HEK293 (cell line): ENCODE measurements at regions not wholly inside any gene's neighbourhood (a gene's known extent, or its start where the extent isn't known, plus 50 kb on each side); places are given as distances from the start of the nearest gene placed in this dataset.

Experiments used
- CTCF ChIA-PET: fragments of 350-600 bp; formaldehyde crosslinking; extraction: SDS; loops from one replicate; lab custom pipeline; 2021; ENCODE audit warnings: antibody characterized with exemption; lab: Yijun Ruan, JAX
- POLR2A ChIA-PET: fragments of 300-600 bp; formaldehyde crosslinking; extraction: SDS; loops from one replicate; lab custom pipeline; 2020; ENCODE audit warnings: antibody characterized with exemption, inconsistent platforms; lab: Yijun Ruan, JAX
- H3K27ac ChIP-seq: fragments of 200-500 bp; sonication (Bioruptor generic); 2 replicates; pipeline ENCODE4 v1.5.1; 2014; ENCODE audit warnings: low read depth, low read length, control low read depth, inconsistent platforms; ENCODE audit errors: extremely low read depth
- H3K36me3 ChIP-seq, 2 experiments: fragments of 200-500 bp in 1 of 2; sonication (Bioruptor generic) in 1 of 2; 1 replicate in 1 of 2; 2 replicates in 1 of 2; pipeline ENCODE4 v1.5.1; 2014 to 2017; ENCODE audit warnings: inconsistent platforms in 2 of 2, low read length in 2 of 2; ENCODE audit not compliant: control insufficient read depth in 2 of 2, insufficient read depth in 1 of 2
- H3K4me1 ChIP-seq: fragments of 200-500 bp; sonication (Bioruptor generic); 2 replicates; pipeline ENCODE4 v1.5.1; 2014; ENCODE audit warnings: mild to moderate bottlenecking, low read length, inconsistent platforms; ENCODE audit not compliant: control insufficient read depth, insufficient read depth
- H3K4me3 ChIP-seq: 2 replicates; pipeline ENCODE4 v1.5.1; 2011; ENCODE audit warnings: low read depth, mild to moderate bottlenecking, control low read depth, low read length, moderate library complexity
- H3K9me3 ChIP-seq: fragments of 200-500 bp; sonication (Bioruptor generic); 2 replicates; pipeline ENCODE4 v1.5.1; 2014; ENCODE audit warnings: low read depth, low read length, inconsistent platforms; ENCODE audit not compliant: control insufficient read depth, insufficient read depth
- KLF10 ChIP-seq: fragments of 450-650 bp; IDR thresholded peaks from 2 replicates; pipeline ENCODE4 v1.5.1; 2018; ENCODE audit warnings: missing biosample characterization, mild to moderate bottlenecking, missing genetic modification characterization
- MZF1 ChIP-seq: fragments of 450-650 bp; formaldehyde crosslinking; IDR thresholded peaks from 2 replicates; pipeline ENCODE4 v1.5.1; 2017; ENCODE audit warnings: missing biosample characterization, missing genetic modification characterization, borderline replicate concordance
- REPIN1 ChIP-seq: fragments of 450-650 bp; formaldehyde crosslinking; IDR thresholded peaks from 2 replicates; pipeline ENCODE4 v1.5.1; 2017; ENCODE audit warnings: missing biosample characterization, missing genetic modification characterization, low read depth
- YY1 ChIP-seq: fragments of 450-650 bp; formaldehyde crosslinking; IDR thresholded peaks from 2 replicates; pipeline ENCODE4 v1.5.1; 2018; ENCODE audit warnings: missing biosample characterization, missing genetic modification characterization
- ZFP69B ChIP-seq: fragments of 450-650 bp; formaldehyde crosslinking; IDR thresholded peaks from 2 replicates; pipeline ENCODE4 v1.5.1; 2016; ENCODE audit warnings: missing biosample characterization, missing genetic modification characterization
- ZNF24 ChIP-seq: fragments of 450-650 bp; formaldehyde crosslinking; IDR thresholded peaks from 2 replicates; pipeline ENCODE4 v1.5.1; 2016; ENCODE audit warnings: missing biosample characterization, missing genetic modification characterization
- ZNF274 ChIP-seq, 2 experiments: fragments of 200-500 bp in 1 of 2; fragments of 450-650 bp in 1 of 2; sonication (Bioruptor generic) in 1 of 2; formaldehyde crosslinking in 1 of 2; IDR thresholded peaks; 2 replicates each; pipeline versions ENCODE4 v1.5.1 to v1.6.1; 2014 to 2016; ENCODE audit warnings: borderline replicate concordance in 1 of 2, inconsistent platforms in 1 of 2, low read length in 1 of 2, missing biosample characterization in 1 of 2, missing genetic modification characterization in 1 of 2
- ZNF426 ChIP-seq: fragments of 450-650 bp; formaldehyde crosslinking; IDR thresholded peaks from 2 replicates; pipeline ENCODE4 v1.5.1; 2017; ENCODE audit warnings: missing biosample characterization, missing genetic modification characterization, mild to moderate bottlenecking, inconsistent platforms, moderate library complexity
- ZNF544 ChIP-seq: fragments of 450-650 bp; formaldehyde crosslinking; IDR thresholded peaks from 2 replicates; pipeline ENCODE4 v1.5.0; 2017; ENCODE audit warnings: missing biosample characterization, missing genetic modification characterization
- ZNF660 ChIP-seq: fragments of 450-650 bp; IDR thresholded peaks from 2 replicates; pipeline ENCODE4 v1.5.1; 2018; ENCODE audit warnings: missing biosample characterization, mild to moderate bottlenecking, missing genetic modification characterization
- ZNF777 ChIP-seq: fragments of 450-650 bp; formaldehyde crosslinking; IDR thresholded peaks from 2 replicates; pipeline ENCODE4 v1.5.1; 2017; ENCODE audit warnings: missing biosample characterization, missing genetic modification characterization, borderline replicate concordance
- TF ChIP-seq, protein P1 (sequence below): fragments of 450-650 bp; formaldehyde crosslinking; conservative IDR thresholded peaks from 2 replicates; pipeline ENCODE4 v1.5.1; 2016; ENCODE audit warnings: low read depth, missing biosample characterization, missing genetic modification characterization
- TF ChIP-seq, protein P2 (sequence below): fragments of 450-650 bp; formaldehyde crosslinking; IDR thresholded peaks from 2 replicates; pipeline ENCODE4 v1.5.1; 2016; ENCODE audit warnings: missing biosample characterization, missing genetic modification characterization, borderline replicate concordance
- TF ChIP-seq, protein P3 (sequence below): fragments of 450-650 bp; formaldehyde crosslinking; IDR thresholded peaks from 2 replicates; pipeline ENCODE4 v1.5.1; 2016; ENCODE audit warnings: missing biosample characterization, missing genetic modification characterization
- TF ChIP-seq, protein P4 (sequence below): fragments of 450-650 bp; formaldehyde crosslinking; IDR thresholded peaks from 2 replicates; pipeline ENCODE4 v1.5.1; 2016; ENCODE audit warnings: missing biosample characterization, missing genetic modification characterization
- TF ChIP-seq, protein P5 (sequence below): fragments of 450-650 bp; formaldehyde crosslinking; IDR thresholded peaks from 2 replicates; pipeline ENCODE4 v1.5.1; 2016; ENCODE audit warnings: missing biosample characterization, missing genetic modification characterization, low read depth
- TF ChIP-seq, protein P6 (sequence below): fragments of 450-650 bp; formaldehyde crosslinking; IDR thresholded peaks from 2 replicates; pipeline ENCODE4 v1.5.1; 2017; ENCODE audit warnings: missing biosample characterization, missing genetic modification characterization
- TF ChIP-seq, protein P7 (sequence below): fragments of 450-650 bp; formaldehyde crosslinking; IDR thresholded peaks from 2 replicates; pipeline ENCODE4 v1.5.1; 2016; ENCODE audit warnings: missing biosample characterization, missing genetic modification characterization

DNA sequence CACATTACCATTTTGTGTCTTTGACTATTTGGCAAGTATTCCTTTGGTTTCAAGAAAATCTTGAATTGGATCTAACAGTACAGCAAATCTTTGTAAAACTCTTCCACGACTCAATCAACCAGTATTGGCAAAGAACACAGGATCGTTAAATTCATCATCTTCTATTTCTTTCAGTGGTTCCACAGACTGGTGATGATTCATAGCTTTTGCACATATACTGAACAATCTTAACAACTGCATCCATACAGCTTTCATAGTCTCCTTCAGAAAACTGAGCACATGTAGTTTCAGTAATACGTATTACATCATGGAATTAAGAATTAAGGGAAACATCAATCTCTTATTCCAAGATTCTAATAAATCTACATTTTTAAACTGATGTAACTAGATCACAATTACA lies 91.6 kb upstream of the LIPC start (continued):
- TF ChIP-seq, protein P1, sequence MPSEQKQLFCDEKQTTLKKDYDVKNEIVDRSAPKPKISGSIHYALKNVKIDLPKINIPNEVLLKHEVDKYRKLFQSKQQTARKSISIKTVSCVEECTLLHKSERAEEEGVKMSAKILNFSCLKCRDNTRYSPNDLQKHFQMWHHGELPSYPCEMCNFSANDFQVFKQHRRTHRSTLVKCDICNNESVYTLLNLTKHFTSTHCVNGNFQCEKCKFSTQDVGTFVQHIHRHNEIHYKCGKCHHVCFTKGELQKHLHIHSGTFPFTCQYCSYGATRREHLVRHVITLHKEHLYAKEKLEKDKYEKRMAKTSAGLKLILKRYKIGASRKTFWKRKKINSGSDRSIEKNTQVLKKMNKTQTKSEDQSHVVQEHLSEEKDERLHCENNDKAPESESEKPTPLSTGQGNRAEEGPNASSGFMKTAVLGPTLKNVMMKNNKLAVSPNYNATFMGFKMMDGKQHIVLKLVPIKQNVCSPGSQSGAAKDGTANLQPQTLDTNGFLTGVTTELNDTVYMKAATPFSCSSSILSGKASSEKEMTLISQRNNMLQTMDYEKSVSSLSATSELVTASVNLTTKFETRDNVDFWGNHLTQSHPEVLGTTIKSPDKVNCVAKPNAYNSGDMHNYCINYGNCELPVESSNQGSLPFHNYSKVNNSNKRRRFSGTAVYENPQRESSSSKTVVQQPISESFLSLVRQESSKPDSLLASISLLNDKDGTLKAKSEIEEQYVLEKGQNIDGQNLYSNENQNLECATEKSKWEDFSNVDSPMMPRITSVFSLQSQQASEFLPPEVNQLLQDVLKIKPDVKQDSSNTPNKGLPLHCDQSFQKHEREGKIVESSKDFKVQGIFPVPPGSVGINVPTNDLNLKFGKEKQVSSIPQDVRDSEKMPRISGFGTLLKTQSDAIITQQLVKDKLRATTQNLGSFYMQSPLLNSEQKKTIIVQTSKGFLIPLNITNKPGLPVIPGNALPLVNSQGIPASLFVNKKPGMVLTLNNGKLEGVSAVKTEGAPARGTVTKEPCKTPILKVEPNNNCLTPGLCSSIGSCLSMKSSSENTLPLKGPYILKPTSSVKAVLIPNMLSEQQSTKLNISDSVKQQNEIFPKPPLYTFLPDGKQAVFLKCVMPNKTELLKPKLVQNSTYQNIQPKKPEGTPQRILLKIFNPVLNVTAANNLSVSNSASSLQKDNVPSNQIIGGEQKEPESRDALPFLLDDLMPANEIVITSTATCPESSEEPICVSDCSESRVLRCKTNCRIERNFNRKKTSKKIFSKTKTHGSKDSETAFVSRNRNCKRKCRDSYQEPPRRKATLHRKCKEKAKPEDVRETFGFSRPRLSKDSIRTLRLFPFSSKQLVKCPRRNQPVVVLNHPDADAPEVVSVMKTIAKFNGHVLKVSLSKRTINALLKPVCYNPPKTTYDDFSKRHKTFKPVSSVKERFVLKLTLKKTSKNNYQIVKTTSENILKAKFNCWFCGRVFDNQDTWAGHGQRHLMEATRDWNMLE (tag by site-specific recombination), result no peak

DNA sequence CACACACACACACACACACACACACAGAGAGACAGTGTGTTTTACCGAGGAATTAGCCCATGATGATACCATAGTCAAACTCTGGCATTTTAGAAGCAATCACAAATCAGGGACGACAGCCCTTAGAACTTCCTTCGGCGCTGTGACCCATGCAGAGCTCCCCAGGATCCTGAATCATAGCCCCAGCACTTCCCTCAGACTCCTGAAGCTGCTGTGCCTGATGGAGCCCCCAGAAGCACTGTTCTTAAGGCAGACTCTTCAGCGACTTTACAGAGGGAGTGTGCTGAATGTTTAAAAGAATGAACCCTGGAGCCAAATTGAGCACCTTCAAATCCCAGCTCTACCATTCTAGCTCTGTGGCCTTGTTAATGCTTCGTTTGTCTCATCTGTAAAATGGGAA lies 89.3 kb upstream of the LIPC start:
- Histone ChIP-seq H3K36me3 (no peaks in the 10 kb centered on the region), H3K27ac (no peak overlapping the region), H3K9me3 (no peaks in the 10 kb centered on the region), H3K4me3 (no peak overlapping the region), H3K4me1 (no peaks in the 10 kb centered on the region)
- ChIA-PET POLR2A (no interaction called here), CTCF (interaction anchor here (0.6 kb wide), 1 partner anchor 9 kb away, joined by 3 read pairs; no protein-coding TSS in a partner anchor)
- TF ChIP-seq, protein P2, sequence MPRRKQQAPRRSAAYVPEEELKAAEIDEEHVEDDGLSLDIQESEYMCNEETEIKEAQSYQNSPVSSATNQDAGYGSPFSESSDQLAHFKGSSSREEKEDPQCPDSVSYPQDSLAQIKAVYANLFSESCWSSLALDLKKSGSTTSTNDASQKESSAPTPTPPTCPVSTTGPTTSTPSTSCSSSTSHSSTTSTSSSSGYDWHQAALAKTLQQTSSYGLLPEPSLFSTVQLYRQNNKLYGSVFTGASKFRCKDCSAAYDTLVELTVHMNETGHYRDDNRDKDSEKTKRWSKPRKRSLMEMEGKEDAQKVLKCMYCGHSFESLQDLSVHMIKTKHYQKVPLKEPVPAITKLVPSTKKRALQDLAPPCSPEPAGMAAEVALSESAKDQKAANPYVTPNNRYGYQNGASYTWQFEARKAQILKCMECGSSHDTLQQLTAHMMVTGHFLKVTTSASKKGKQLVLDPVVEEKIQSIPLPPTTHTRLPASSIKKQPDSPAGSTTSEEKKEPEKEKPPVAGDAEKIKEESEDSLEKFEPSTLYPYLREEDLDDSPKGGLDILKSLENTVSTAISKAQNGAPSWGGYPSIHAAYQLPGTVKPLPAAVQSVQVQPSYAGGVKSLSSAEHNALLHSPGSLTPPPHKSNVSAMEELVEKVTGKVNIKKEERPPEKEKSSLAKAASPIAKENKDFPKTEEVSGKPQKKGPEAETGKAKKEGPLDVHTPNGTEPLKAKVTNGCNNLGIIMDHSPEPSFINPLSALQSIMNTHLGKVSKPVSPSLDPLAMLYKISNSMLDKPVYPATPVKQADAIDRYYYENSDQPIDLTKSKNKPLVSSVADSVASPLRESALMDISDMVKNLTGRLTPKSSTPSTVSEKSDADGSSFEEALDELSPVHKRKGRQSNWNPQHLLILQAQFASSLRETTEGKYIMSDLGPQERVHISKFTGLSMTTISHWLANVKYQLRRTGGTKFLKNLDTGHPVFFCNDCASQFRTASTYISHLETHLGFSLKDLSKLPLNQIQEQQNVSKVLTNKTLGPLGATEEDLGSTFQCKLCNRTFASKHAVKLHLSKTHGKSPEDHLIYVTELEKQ (tag by site-specific recombination), result no peak
- TF ChIP-seq, protein P3, sequence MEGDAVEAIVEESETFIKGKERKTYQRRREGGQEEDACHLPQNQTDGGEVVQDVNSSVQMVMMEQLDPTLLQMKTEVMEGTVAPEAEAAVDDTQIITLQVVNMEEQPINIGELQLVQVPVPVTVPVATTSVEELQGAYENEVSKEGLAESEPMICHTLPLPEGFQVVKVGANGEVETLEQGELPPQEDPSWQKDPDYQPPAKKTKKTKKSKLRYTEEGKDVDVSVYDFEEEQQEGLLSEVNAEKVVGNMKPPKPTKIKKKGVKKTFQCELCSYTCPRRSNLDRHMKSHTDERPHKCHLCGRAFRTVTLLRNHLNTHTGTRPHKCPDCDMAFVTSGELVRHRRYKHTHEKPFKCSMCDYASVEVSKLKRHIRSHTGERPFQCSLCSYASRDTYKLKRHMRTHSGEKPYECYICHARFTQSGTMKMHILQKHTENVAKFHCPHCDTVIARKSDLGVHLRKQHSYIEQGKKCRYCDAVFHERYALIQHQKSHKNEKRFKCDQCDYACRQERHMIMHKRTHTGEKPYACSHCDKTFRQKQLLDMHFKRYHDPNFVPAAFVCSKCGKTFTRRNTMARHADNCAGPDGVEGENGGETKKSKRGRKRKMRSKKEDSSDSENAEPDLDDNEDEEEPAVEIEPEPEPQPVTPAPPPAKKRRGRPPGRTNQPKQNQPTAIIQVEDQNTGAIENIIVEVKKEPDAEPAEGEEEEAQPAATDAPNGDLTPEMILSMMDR, result no peak
- TF ChIP-seq, protein P4, sequence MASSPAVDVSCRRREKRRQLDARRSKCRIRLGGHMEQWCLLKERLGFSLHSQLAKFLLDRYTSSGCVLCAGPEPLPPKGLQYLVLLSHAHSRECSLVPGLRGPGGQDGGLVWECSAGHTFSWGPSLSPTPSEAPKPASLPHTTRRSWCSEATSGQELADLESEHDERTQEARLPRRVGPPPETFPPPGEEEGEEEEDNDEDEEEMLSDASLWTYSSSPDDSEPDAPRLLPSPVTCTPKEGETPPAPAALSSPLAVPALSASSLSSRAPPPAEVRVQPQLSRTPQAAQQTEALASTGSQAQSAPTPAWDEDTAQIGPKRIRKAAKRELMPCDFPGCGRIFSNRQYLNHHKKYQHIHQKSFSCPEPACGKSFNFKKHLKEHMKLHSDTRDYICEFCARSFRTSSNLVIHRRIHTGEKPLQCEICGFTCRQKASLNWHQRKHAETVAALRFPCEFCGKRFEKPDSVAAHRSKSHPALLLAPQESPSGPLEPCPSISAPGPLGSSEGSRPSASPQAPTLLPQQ, result no peak
- TF ChIP-seq ZNF777 (no peak), ZNF660 (tag by site-specific recombination) (no peak), MZF1 (no peak), ZNF426 (tag by site-specific recombination) (no peak), ZNF544 (tag by site-specific recombination) (no peak), ZNF274 (IDR thresholded peaks at IDR 0.05; ENCODE audit: low read length) (no peak), ZNF274 (tag by site-specific recombination; IDR thresholded peaks at IDR 0.05; ENCODE audit: borderline replicate concordance) (no peak), YY1 (tag by site-specific recombination) (no peak), KLF10 (tag by site-specific recombination) (no peak), REPIN1 (no peak), ZFP69B (tag by site-specific recombination) (no peak), ZNF24 (tag by site-specific recombination) (no peak)
- TF ChIP-seq, protein P5, sequence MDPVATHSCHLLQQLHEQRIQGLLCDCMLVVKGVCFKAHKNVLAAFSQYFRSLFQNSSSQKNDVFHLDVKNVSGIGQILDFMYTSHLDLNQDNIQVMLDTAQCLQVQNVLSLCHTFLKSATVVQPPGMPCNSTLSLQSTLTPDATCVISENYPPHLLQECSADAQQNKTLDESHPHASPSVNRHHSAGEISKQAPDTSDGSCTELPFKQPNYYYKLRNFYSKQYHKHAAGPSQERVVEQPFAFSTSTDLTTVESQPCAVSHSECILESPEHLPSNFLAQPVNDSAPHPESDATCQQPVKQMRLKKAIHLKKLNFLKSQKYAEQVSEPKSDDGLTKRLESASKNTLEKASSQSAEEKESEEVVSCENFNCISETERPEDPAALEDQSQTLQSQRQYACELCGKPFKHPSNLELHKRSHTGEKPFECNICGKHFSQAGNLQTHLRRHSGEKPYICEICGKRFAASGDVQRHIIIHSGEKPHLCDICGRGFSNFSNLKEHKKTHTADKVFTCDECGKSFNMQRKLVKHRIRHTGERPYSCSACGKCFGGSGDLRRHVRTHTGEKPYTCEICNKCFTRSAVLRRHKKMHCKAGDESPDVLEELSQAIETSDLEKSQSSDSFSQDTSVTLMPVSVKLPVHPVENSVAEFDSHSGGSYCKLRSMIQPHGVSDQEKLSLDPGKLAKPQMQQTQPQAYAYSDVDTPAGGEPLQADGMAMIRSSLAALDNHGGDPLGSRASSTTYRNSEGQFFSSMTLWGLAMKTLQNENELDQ (tag by site-specific recombination), result no peak
- TF ChIP-seq, protein P6, sequence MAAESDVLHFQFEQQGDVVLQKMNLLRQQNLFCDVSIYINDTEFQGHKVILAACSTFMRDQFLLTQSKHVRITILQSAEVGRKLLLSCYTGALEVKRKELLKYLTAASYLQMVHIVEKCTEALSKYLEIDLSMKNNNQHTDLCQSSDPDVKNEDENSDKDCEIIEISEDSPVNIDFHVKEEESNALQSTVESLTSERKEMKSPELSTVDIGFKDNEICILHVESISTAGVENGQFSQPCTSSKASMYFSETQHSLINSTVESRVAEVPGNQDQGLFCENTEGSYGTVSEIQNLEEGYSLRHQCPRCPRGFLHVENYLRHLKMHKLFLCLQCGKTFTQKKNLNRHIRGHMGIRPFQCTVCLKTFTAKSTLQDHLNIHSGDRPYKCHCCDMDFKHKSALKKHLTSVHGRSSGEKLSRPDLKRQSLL (tag by site-specific recombination), result no peak
- TF ChIP-seq, protein P7, sequence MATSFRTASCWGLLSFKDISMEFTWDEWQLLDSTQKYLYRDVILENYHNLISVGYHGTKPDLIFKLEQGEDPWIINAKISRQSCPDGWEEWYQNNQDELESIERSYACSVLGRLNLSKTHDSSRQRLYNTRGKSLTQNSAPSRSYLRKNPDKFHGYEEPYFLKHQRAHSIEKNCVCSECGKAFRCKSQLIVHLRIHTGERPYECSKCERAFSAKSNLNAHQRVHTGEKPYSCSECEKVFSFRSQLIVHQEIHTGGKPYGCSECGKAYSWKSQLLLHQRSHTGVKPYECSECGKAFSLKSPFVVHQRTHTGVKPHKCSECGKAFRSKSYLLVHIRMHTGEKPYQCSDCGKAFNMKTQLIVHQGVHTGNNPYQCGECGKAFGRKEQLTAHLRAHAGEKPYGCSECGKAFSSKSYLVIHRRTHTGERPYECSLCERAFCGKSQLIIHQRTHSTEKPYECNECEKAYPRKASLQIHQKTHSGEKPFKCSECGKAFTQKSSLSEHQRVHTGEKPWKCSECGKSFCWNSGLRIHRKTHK (tag by site-specific recombination), result no peak
